ENCODE measurements at regions not wholly inside any gene's neighbourhood (a gene's known extent, or its start where the extent isn't known, plus 50 kb on each side); places are given as distances from the start of the nearest gene placed in this dataset.

GRCh38 chr12:82529101-82529500, 157.6 kb upstream of the TMTC2 start:
- TF ChIP-seq CTCF (IDR thresholded peaks at IDR 0.05) (no peak), POLR2A (IDR thresholded peaks at IDR 0.05) (no peak)

All from thyroid gland (tissue), 4 donors.